HepG2 (cell line): ENCODE measurements at regions not wholly inside any gene's neighbourhood (a gene's known extent, or its start where the extent isn't known, plus 50 kb on each side); places are given as distances from the start of the nearest gene placed in this dataset.

Experiments
- ATAC-seq: fragments of 200-7000 bp; cut with Tn5 transposase; 3 replicates; pipeline ENCODE4 v1.9.1; 2020; ENCODE audit warnings: mild to moderate bottlenecking, moderate library complexity
- BruUV-seq: library from RNA; stranded (reverse); fragments of 400-500 nt; replicated peaks from 2 replicates; lab custom pipeline; 2021; lab: Mats Ljungman, UMichigan
- CTCF ChIA-PET: fragments of 300-600 bp; formaldehyde crosslinking; extraction: SDS; loops from one replicate; lab custom pipeline; 2021; ENCODE audit warnings: low total read pairs, inconsistent platforms, low intra/inter-chr PET ratio; lab: Yijun Ruan, JAX
- POLR2A ChIA-PET: fragments of 350-600 bp; sonication (Branson Sonifier 250); formaldehyde crosslinking; loops from one replicate; lab custom pipeline; 2020; ENCODE audit warnings: antibody characterized with exemption, inconsistent platforms; lab: Yijun Ruan, JAX
- DNase-seq: peaks from one replicate; pipeline ENCODE4 v3.0.0-alpha.2; 2015; ENCODE audit warnings: low spot score
- FAIRE-seq: peaks from 3 replicates; lab custom pipeline; 2011; peaks lifted over from hg19 to GRCh38; lab: Jason Lieb, UNC
- H2AFZ ChIP-seq: one replicate; pipeline ENCODE4 v1.6.1; 2011; ENCODE audit warnings: low read length, inconsistent platforms
- H3K27ac ChIP-seq: fragments of 300-600 bp; 3 replicates; pipeline ENCODE4 v1.8.0; 2011; ENCODE audit warnings: mixed run types, mild to moderate bottlenecking, mixed read lengths, low read length, inconsistent platforms; ENCODE audit not compliant: insufficient read depth; ENCODE audit errors: extremely low read length
- H3K27me3 ChIP-seq, 2 experiments: fragments of 200-600 bp in 1 of 2; 2 replicates in 1 of 2; 3 replicates in 1 of 2; pipeline versions ENCODE4 v1.6.0 to v1.8.0; 2011; ENCODE audit warnings: low read length in 2 of 2, mild to moderate bottlenecking in 2 of 2, moderate library complexity in 2 of 2, inconsistent platforms in 1 of 2; ENCODE audit not compliant: insufficient read depth in 2 of 2, control insufficient read depth in 1 of 2
- H3K36me3 ChIP-seq, 2 experiments: fragments of 200-600 bp in 1 of 2; replicated peaks in 1 of 2; 2 replicates in 1 of 2; 3 replicates in 1 of 2; pipeline versions ENCODE4 v1.5.1 to v1.8.0; 2011; ENCODE audit warnings: low read length in 2 of 2, inconsistent platforms in 1 of 2; ENCODE audit not compliant: insufficient read depth in 2 of 2, control insufficient read depth in 1 of 2
- H3K4me1 ChIP-seq: 2 replicates; pipeline ENCODE4 v1.5.1; 2012; ENCODE audit warnings: low read length, inconsistent platforms; ENCODE audit not compliant: insufficient read depth
- H3K4me2 ChIP-seq: 2 replicates; pipeline ENCODE4 v1.6.0; 2011; ENCODE audit warnings: low read depth, low read length, inconsistent platforms
- H3K4me3 ChIP-seq, 3 experiments: fragments of 200-600 bp in 1 of 3; sonication (generic), shearing (Covaris generic) in 1 of 3; replicated peaks in 1 of 3; 2 replicates each; pipeline ENCODE4 v1.5.1; 2011 to 2016; ENCODE audit warnings: low read length in 3 of 3, inconsistent platforms in 2 of 3, low read depth in 2 of 3, mild to moderate bottlenecking in 2 of 3, control low read depth in 1 of 3, mixed read lengths in 1 of 3; ENCODE audit not compliant: insufficient read depth in 1 of 3
- H3K79me2 ChIP-seq: one replicate; pipeline ENCODE4 v1.6.1; 2011; ENCODE audit warnings: low read length, inconsistent platforms; ENCODE audit not compliant: insufficient read depth
- H3K9ac ChIP-seq: 2 replicates; pipeline ENCODE4 v1.6.0; 2011; ENCODE audit warnings: mild to moderate bottlenecking, low read depth, low read length, inconsistent platforms; ENCODE audit not compliant: insufficient read depth
- H3K9me3 ChIP-seq: 2 replicates; pipeline ENCODE4 v1.5.1; 2012; ENCODE audit warnings: mild to moderate bottlenecking, low read length
- H4K20me1 ChIP-seq: 2 replicates; pipeline ENCODE4 v1.6.0; 2011; ENCODE audit warnings: inconsistent platforms, mild to moderate bottlenecking, low read length, moderate library complexity; ENCODE audit not compliant: insufficient read depth
- HBP1 ChIP-seq: IDR thresholded peaks from 2 replicates; pipeline ENCODE4 v1.6.1; 2016; ENCODE audit warnings: low read depth, control low read depth
- MIER2 ChIP-seq: IDR thresholded peaks from 2 replicates; pipeline ENCODE4 v1.6.1; 2016; ENCODE audit warnings: missing biosample characterization, missing genetic modification reagents
- RBM22 ChIP-seq: fragments of 200-400 bp; formaldehyde crosslinking; optimal IDR thresholded peaks from 2 replicates; pipeline ENCODE3; 2017; ENCODE audit warnings: mild to moderate bottlenecking, low read length, moderate library complexity
- SNRNP70 ChIP-seq: fragments of 200-400 bp; formaldehyde crosslinking; IDR thresholded peaks from 2 replicates; pipeline ENCODE4 v1.6.1; 2017; ENCODE audit warnings: mild to moderate bottlenecking, low read depth, low read length, moderate library complexity
- TAF1 ChIP-seq: sonication (generic); formaldehyde crosslinking; IDR thresholded peaks from 2 replicates; pipeline ENCODE4 v1.4.0; 2020; ENCODE audit warnings: missing genetic modification reagents
- TP53 ChIP-seq: sonication (generic); formaldehyde crosslinking; conservative IDR thresholded peaks from 2 replicates; pipeline ENCODE4 v1.4.0; 2020; ENCODE audit warnings: missing genetic modification reagents
- ZBTB43 ChIP-seq: sonication (generic); formaldehyde crosslinking; conservative IDR thresholded peaks from 2 replicates; pipeline ENCODE4 v1.4.0; 2020; ENCODE audit warnings: missing genetic modification reagents
- ZNF605 ChIP-seq: sonication (generic); formaldehyde crosslinking; IDR thresholded peaks from 2 replicates; pipeline ENCODE4 v1.8.0; 2022; ENCODE audit warnings: mild to moderate bottlenecking, missing genetic modification reagents
- WGBS: methylation state at CpG from one replicate; pipeline ENCODE4 v1.1.6; 2017; ENCODE audit warnings: low lambda C conversion rate; 5-methylcytosine and 5-hydroxymethylcytosine counted together
- in situ Hi-C: cut with HindIII; loops from 2 replicates; pipeline ENCODE4 v1.10.0; 2017; ENCODE audit warnings: low pct_unique_long_range_greater_than_20kb; ENCODE audit not compliant: extremely low pct_ligation_motif_present
- intact Hi-C: fragments of 100-400 bp; cut with micrococcal nuclease; formaldehyde crosslinking; loops from one replicate; pipeline ENCODE4 v1.10.0; 2022; ENCODE audit not compliant: unreplicated experiment

GRCh38 chr7:24444666-24445440 lies 128.4 kb upstream of the PALS2 start:
- no TSS peak for BruUV-seq
- in situ Hi-C loops (no loop called here), intact Hi-C loops (no loop called here)
- no peaks in the 10 kb centered on the region for H3K9me3 ChIP-seq
- no peak overlapping the region for H3K4me3 ChIP-seq
- no peak for TF ChIP-seq ZNF605 (CRISPR knock-in tag)
- no peak for TF ChIP-seq TP53 (CRISPR knock-in tag)
- no peak for TF ChIP-seq RBM22
- no peak for TF ChIP-seq SNRNP70
- TF ChIP-seq HBP1, result no peak
- no peak for TF ChIP-seq TAF1
- no peak for TF ChIP-seq ZBTB43 (CRISPR knock-in tag)
- no peak for TF ChIP-seq MIER2
- no peak overlapping the region for H3K9ac ChIP-seq
- POLR2A ChIA-PET, result no interaction called here
- no peak for ATAC-seq
- CTCF ChIA-PET, result no interaction called here
- no peak for FAIRE-seq
- no peak overlapping the region for H3K4me2 ChIP-seq
- H3K27ac ChIP-seq, result no peak overlapping the region
- DNase-seq, result no peak
- no peaks in the 10 kb centered on the region for H3K4me1 ChIP-seq
- H3K27me3 ChIP-seq, result peaks cover 2 to 6% of the 10 kb centered on the region in 2 experiments; a peak in 4 of 5 replicates
- no peak overlapping the region for H2AFZ ChIP-seq
- H4K20me1 ChIP-seq, result no peaks in the 10 kb centered on the region
- H3K79me2 ChIP-seq, result no peaks in the 10 kb centered on the region
- 38% methylated on average over 10 of the region's 11 CpGs for WGBS
- no peaks in the 10 kb centered on the region for H3K36me3 ChIP-seq
